Smooth muscle cell (in vitro differentiated cells): ENCODE measurements at regions not wholly inside any gene's neighbourhood (a gene's known extent, or its start where the extent isn't known, plus 50 kb on each side); places are given as distances from the start of the nearest gene placed in this dataset.

Experiments used
- DNase-seq: peaks from one replicate; lab custom pipeline; 2025; ENCODE audit not compliant: unreplicated experiment; lab: John Stamatoyannopoulos, UW
- H2AFZ ChIP-seq: fragments of 200-600 bp; sonication (generic); 2 replicates; pipeline ENCODE4 v1.6.0; 2016; ENCODE audit warnings: antibody characterized with exemption, low read depth, mild to moderate bottlenecking
- H3F3A ChIP-seq: fragments of 200-600 bp; sonication (generic); 2 replicates; pipeline ENCODE4 v1.6.0; 2017; ENCODE audit warnings: antibody characterized with exemption, low read depth
- H3K27ac ChIP-seq: fragments of 200-600 bp; sonication (generic); 2 replicates; pipeline ENCODE4 v1.5.1; 2016; ENCODE audit warnings: low read depth, mild to moderate bottlenecking
- H3K27me3 ChIP-seq: fragments of 200-600 bp; sonication (generic); 2 replicates; pipeline ENCODE4 v1.6.1; 2016; ENCODE audit warnings: low read depth, mild to moderate bottlenecking
- H3K36me3 ChIP-seq: fragments of 200-600 bp; sonication (generic); 2 replicates; pipeline ENCODE4 v1.5.1; 2016; ENCODE audit warnings: low read depth
- H3K4me1 ChIP-seq: fragments of 200-600 bp; sonication (generic); 2 replicates; pipeline ENCODE4 v1.5.1; 2016; ENCODE audit warnings: low read depth
- H3K4me2 ChIP-seq: fragments of 200-600 bp; sonication (generic); 2 replicates; pipeline ENCODE4 v1.6.0; 2016; ENCODE audit warnings: mild to moderate bottlenecking
- H3K4me3 ChIP-seq: fragments of 200-600 bp; sonication (generic); 2 replicates; pipeline ENCODE4 v1.5.1; 2016; ENCODE audit warnings: mild to moderate bottlenecking
- H3K79me2 ChIP-seq: fragments of 200-600 bp; sonication (generic); 2 replicates; pipeline ENCODE4 v1.6.0; 2016; ENCODE audit warnings: low read depth, mild to moderate bottlenecking
- H3K9ac ChIP-seq: fragments of 200-600 bp; sonication (generic); 2 replicates; pipeline ENCODE4 v1.6.0; 2016; ENCODE audit warnings: low read depth
- H3K9me3 ChIP-seq: fragments of 200-600 bp; sonication (generic); replicated peaks from 2 replicates; pipeline ENCODE4 v1.5.1; 2016; ENCODE audit warnings: low read depth
- H4K20me1 ChIP-seq: fragments of 200-600 bp; sonication (generic); 2 replicates; pipeline ENCODE4 v1.6.0; 2016; ENCODE audit warnings: low read depth
- WGBS: methylation state at CpG from one replicate; pipeline ENCODE4 v1.1.7; 2016; ENCODE audit warnings: low lambda C conversion rate; 5-methylcytosine and 5-hydroxymethylcytosine counted together
- TF ChIP-seq, protein P1 (sequence below): fragments of 200-600 bp; sonication (generic); IDR thresholded peaks from 2 replicates; pipeline ENCODE4 v1.5.1; 2017; ENCODE audit warnings: borderline replicate concordance, mild to moderate bottlenecking, antibody characterized with exemption; ENCODE audit not compliant: insufficient read depth, poor library complexity, severe bottlenecking

GRCh38 chr7:142501434-142501833 is 243.6 kb upstream of the PRSS58 start:
- no peaks in the 10 kb centered on the region for H4K20me1 ChIP-seq
- H3K4me1 ChIP-seq, result no peaks in the 10 kb centered on the region
- no peak overlapping the region for H3K4me3 ChIP-seq
- TF ChIP-seq, protein P1, sequence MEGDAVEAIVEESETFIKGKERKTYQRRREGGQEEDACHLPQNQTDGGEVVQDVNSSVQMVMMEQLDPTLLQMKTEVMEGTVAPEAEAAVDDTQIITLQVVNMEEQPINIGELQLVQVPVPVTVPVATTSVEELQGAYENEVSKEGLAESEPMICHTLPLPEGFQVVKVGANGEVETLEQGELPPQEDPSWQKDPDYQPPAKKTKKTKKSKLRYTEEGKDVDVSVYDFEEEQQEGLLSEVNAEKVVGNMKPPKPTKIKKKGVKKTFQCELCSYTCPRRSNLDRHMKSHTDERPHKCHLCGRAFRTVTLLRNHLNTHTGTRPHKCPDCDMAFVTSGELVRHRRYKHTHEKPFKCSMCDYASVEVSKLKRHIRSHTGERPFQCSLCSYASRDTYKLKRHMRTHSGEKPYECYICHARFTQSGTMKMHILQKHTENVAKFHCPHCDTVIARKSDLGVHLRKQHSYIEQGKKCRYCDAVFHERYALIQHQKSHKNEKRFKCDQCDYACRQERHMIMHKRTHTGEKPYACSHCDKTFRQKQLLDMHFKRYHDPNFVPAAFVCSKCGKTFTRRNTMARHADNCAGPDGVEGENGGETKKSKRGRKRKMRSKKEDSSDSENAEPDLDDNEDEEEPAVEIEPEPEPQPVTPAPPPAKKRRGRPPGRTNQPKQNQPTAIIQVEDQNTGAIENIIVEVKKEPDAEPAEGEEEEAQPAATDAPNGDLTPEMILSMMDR, result no peak
- H3K27ac ChIP-seq, result no peak overlapping the region
- DNase-seq, result no peak
- no peaks in the 10 kb centered on the region for H3K9me3 ChIP-seq
- no peak overlapping the region for H3K9ac ChIP-seq
- H3K4me2 ChIP-seq, result no peak overlapping the region
- H3K27me3 ChIP-seq, result peaks cover 9% of the 10 kb centered on the region
- H2AFZ ChIP-seq, result no peak overlapping the region
- no peaks in the 10 kb centered on the region for H3F3A ChIP-seq
- 67% methylated on average over 1 of the region's 1 CpG for WGBS
- H3K79me2 ChIP-seq, result no peaks in the 10 kb centered on the region
- no peaks in the 10 kb centered on the region for H3K36me3 ChIP-seq

DNA sequence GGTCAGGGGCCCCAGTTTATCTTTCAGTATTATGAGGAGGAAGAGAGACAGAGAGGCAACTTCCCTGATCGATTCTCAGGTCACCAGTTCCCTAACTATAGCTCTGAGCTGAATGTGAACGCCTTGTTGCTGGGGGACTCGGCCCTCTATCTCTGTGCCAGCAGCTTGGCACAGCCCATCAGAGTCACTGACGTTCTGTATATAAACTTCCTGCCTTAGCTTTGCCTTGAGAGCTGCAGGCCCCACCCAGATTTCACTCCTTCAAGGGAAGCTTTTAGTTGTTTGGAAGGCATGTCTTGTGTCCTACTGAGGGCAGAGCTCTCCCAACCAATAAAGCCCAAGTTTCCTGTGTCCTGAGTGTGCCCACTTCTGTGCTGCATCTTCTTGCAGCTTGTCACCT is 242.5 kb upstream of the PRSS58 start:
- WGBS, result 77% methylated on average over 4 of the region's 4 CpGs
- H3K27ac ChIP-seq, result no peak overlapping the region
- H3K9me3 ChIP-seq, result no peaks in the 10 kb centered on the region
- H3K9ac ChIP-seq, result no peak overlapping the region
- no peak overlapping the region for H3K4me2 ChIP-seq
- peaks cover 20% of the 10 kb centered on the region for H3K27me3 ChIP-seq
- no peak for DNase-seq
- no peaks in the 10 kb centered on the region for H3K79me2 ChIP-seq
- H4K20me1 ChIP-seq, result no peaks in the 10 kb centered on the region
- no peak overlapping the region for H2AFZ ChIP-seq
- TF ChIP-seq, protein P1, result no peak
- no peaks in the 10 kb centered on the region for H3K36me3 ChIP-seq
- no peaks in the 10 kb centered on the region for H3K4me1 ChIP-seq
- H3F3A ChIP-seq, result no peaks in the 10 kb centered on the region
- no peak overlapping the region for H3K4me3 ChIP-seq

- H4K20me1 ChIP-seq, result no peaks in the 10 kb centered on the region
- TF ChIP-seq, protein P1, result no peak
- DNase-seq, result no peak
- peaks cover 27% of the 10 kb centered on the region for H3K27me3 ChIP-seq
- H3K9ac ChIP-seq, result no peak overlapping the region
- no peak overlapping the region for H2AFZ ChIP-seq
- no peaks in the 10 kb centered on the region for H3F3A ChIP-seq
- no peaks in the 10 kb centered on the region for H3K79me2 ChIP-seq
- H3K36me3 ChIP-seq, result no peaks in the 10 kb centered on the region
- H3K9me3 ChIP-seq, result no peaks in the 10 kb centered on the region
- H3K27ac ChIP-seq, result no peak overlapping the region
- H3K4me2 ChIP-seq, result no peak overlapping the region
- H3K4me1 ChIP-seq, result no peaks in the 10 kb centered on the region
- WGBS, result 84% methylated on average over 4 of the region's 4 CpGs
- no peak overlapping the region for H3K4me3 ChIP-seq
Observed at GRCh38 chr7:142499635-142500034, 241.8 kb upstream of the PRSS58 start.

GRCh38 chr7:142498364-142498763 is 240.5 kb upstream of the PRSS58 start:
- WGBS, result 89% methylated on average over 1 of the region's 1 CpG

More at GRCh38 chr7:142498364-142498763, 240.5 kb upstream of the PRSS58 start:
- Histone ChIP-seq H3K27ac (peak overlapping the region; percentile 33), H3K4me2 (no peak overlapping the region), H3K9ac (no peak overlapping the region), H3K4me1 (no peaks in the 10 kb centered on the region), H3K36me3 (no peaks in the 10 kb centered on the region), H3K27me3 (peaks cover 35% of the 10 kb centered on the region), H4K20me1 (no peaks in the 10 kb centered on the region), H3K9me3 (no peaks in the 10 kb centered on the region), H2AFZ (no peak overlapping the region), H3K4me3 (no peak overlapping the region), H3K79me2 (no peaks in the 10 kb centered on the region), H3F3A (no peaks in the 10 kb centered on the region)
- TF ChIP-seq, protein P1, result no peak
- DNase-seq, result no peak
